Small intestine (tissue), 7 donors: ENCODE measurements at regions not wholly inside any gene's neighbourhood (a gene's known extent, or its start where the extent isn't known, plus 50 kb on each side); places are given as distances from the start of the nearest gene placed in this dataset.

ENCODE experiments used
- DNase-seq, 2 donors: peaks; one replicate each; pipeline versions ENCODE4 v3.0.0 to v3.0.0-alpha.2; 2013
- FAIRE-seq: peaks from 2 replicates; lab custom pipeline; 2012; peaks lifted over from hg19 to GRCh38; lab: Jason Lieb, UNC
- H3K27ac ChIP-seq, 3 donors: one replicate each; pipeline ENCODE4 v1.5.1; 2013; ENCODE audit warnings: low read length in 2 of 3, mild to moderate bottlenecking in 2 of 3, control low read depth in 1 of 3, inconsistent platforms in 1 of 3, low read depth in 1 of 3, moderate library complexity in 1 of 3
- H3K27me3 ChIP-seq, 3 donors: one replicate each; pipeline ENCODE4 v1.6.1; 2013; ENCODE audit warnings: low read length in 3 of 3, inconsistent platforms in 1 of 3; ENCODE audit not compliant: control insufficient read depth in 3 of 3, insufficient read depth in 3 of 3
- H3K36me3 ChIP-seq, 3 donors: one replicate each; pipeline ENCODE4 v1.6.1; 2013; ENCODE audit warnings: low read length in 3 of 3, inconsistent platforms in 1 of 3, low read depth in 1 of 3, mild to moderate bottlenecking in 1 of 3, moderate library complexity in 1 of 3; ENCODE audit not compliant: control insufficient read depth in 3 of 3, insufficient read depth in 2 of 3
- H3K4me1 ChIP-seq, 3 donors: one replicate each; pipeline ENCODE4 v1.6.1; 2013; ENCODE audit warnings: low read length in 2 of 3, inconsistent platforms in 1 of 3, low read depth in 1 of 3, mild to moderate bottlenecking in 1 of 3, moderate library complexity in 1 of 3; ENCODE audit not compliant: control insufficient read depth in 3 of 3, insufficient read depth in 2 of 3
- H3K4me3 ChIP-seq, 3 donors: one replicate each; pipeline ENCODE4 v1.5.1; 2013; ENCODE audit warnings: low read length in 3 of 3, control low read depth in 1 of 3, inconsistent platforms in 1 of 3, low read depth in 1 of 3, mild to moderate bottlenecking in 1 of 3, moderate library complexity in 1 of 3
- H3K9me3 ChIP-seq, 2 donors: one replicate each; pipeline ENCODE4 v1.6.1; 2013; ENCODE audit warnings: low read depth in 1 of 2, low read length in 1 of 2; ENCODE audit not compliant: control insufficient read depth in 2 of 2, insufficient read depth in 1 of 2
- WGBS, 3 donors: extraction: QIAGEN DNeasy Blood & Tissue Kit; methylation state at CpG; one replicate each; pipeline ENCODE4 v1.1.7; 2013; 5-methylcytosine and 5-hydroxymethylcytosine counted together
- donor health status: healthy with polysubstance abuse.
- donor health status: control.
- donor health status: control.
- donor health status: Bipolar disorder and iron deficiency.
- donor health status: healthy.

GRCh38 chr6:134466771-134467525, 149.0 kb upstream of the SGK1 start:
- H3K27me3 ChIP-seq: no peaks in the 10 kb centered on the region
- H3K9me3 ChIP-seq: no peaks in the 10 kb centered on the region
- no peak overlapping the region for H3K4me3 ChIP-seq
- FAIRE-seq: no peak
- DNase-seq: peak in 1 of 2 donors; percentile 21
- no peaks in the 10 kb centered on the region for H3K36me3 ChIP-seq
- WGBS, 3 donors: 22 to 54% (median 45%) methylated on average over 2 of the region's 2 CpGs
- H3K27ac ChIP-seq: no peak overlapping the region
- no peaks in the 10 kb centered on the region for H3K4me1 ChIP-seq

- Histone ChIP-seq H3K4me3 (no peak overlapping the region), H3K27me3 (no peaks in the 10 kb centered on the region), H3K9me3 (no peaks in the 10 kb centered on the region), H3K4me1 (no peaks in the 10 kb centered on the region), H3K36me3 (no peaks in the 10 kb centered on the region), H3K27ac (no peak overlapping the region)
- no peak for FAIRE-seq
- WGBS, 3 donors: 78 to 88% (median 85%) methylated on average over 9 of the region's 9 CpGs
- DNase-seq: no peak
These were observed 146.9 kb upstream of the SGK1 start for GRCh38 chr6:134464690-134465411.

- H3K4me3 ChIP-seq: no peak overlapping the region
- no peak for DNase-seq
- 74 to 80% (median 79%) methylated on average over 7 of the region's 7 CpGs for WGBS, 3 donors
- H3K9me3 ChIP-seq: no peaks in the 10 kb centered on the region
- no peak overlapping the region for H3K27ac ChIP-seq
- FAIRE-seq: no peak
- H3K36me3 ChIP-seq: no peaks in the 10 kb centered on the region
- H3K27me3 ChIP-seq: no peaks in the 10 kb centered on the region
- no peaks in the 10 kb centered on the region for H3K4me1 ChIP-seq
These were observed 141.1 kb upstream of the SGK1 start for GRCh38 chr6:134458857-134459657.

- WGBS, 3 donors: 85 to 89% (median 88%) methylated on average over 5 of the region's 5 CpGs
- Histone ChIP-seq H3K4me3 (no peak overlapping the region), H3K36me3 (no peaks in the 10 kb centered on the region), H3K4me1 (no peaks in the 10 kb centered on the region), H3K27me3 (no peaks in the 10 kb centered on the region), H3K9me3 (no peaks in the 10 kb centered on the region), H3K27ac (no peak overlapping the region)
- DNase-seq (no peak), FAIRE-seq (no peak)
These were observed 140.0 kb upstream of the SGK1 start for GRCh38 chr6:134457941-134458340.

GRCh38 chr6:134456226-134456625, 138.3 kb upstream of the SGK1 start:
- Histone ChIP-seq H3K4me3 (no peak overlapping the region), H3K27ac (no peak overlapping the region), H3K27me3 (no peaks in the 10 kb centered on the region), H3K9me3 (no peaks in the 10 kb centered on the region), H3K4me1 (no peaks in the 10 kb centered on the region), H3K36me3 (no peaks in the 10 kb centered on the region)
- 60 to 81% (median 69%) methylated on average over 2 of the region's 2 CpGs for WGBS, 3 donors
- DNase-seq (no peak), FAIRE-seq (no peak)

- WGBS, 3 donors: 82 to 87% (median 86%) methylated on average over 3 of the region's 3 CpGs
- no peaks in the 10 kb centered on the region for H3K27me3 ChIP-seq
- DNase-seq (no peak), FAIRE-seq (no peak)
- no peaks in the 10 kb centered on the region for H3K4me1 ChIP-seq
- H3K9me3 ChIP-seq: no peaks in the 10 kb centered on the region
- H3K36me3 ChIP-seq: no peaks in the 10 kb centered on the region
- no peak overlapping the region for H3K27ac ChIP-seq
- no peak overlapping the region for H3K4me3 ChIP-seq
These were observed 137.4 kb upstream of the SGK1 start for GRCh38 chr6:134455319-134455718.

GRCh38 chr6:134454794-134455193, 136.9 kb upstream of the SGK1 start:
- DNase-seq (no peak), FAIRE-seq (no peak)
- H3K9me3 ChIP-seq: no peaks in the 10 kb centered on the region
- no peaks in the 10 kb centered on the region for H3K4me1 ChIP-seq
- H3K36me3 ChIP-seq: no peaks in the 10 kb centered on the region
- 57 to 68% (median 59%) methylated on average over 2 of the region's 2 CpGs for WGBS, 3 donors
- H3K27ac ChIP-seq: no peak overlapping the region
- H3K4me3 ChIP-seq: no peak overlapping the region
- H3K27me3 ChIP-seq: no peaks in the 10 kb centered on the region

GRCh38 chr6:134453792-134454510, 136.0 kb upstream of the SGK1 start:
- H3K9me3 ChIP-seq: no peaks in the 10 kb centered on the region
- 82 to 86% (median 83%) methylated on average over 5 of the region's 5 CpGs for WGBS, 3 donors
- DNase-seq (no peak), FAIRE-seq (no peak)
- no peak overlapping the region for H3K4me3 ChIP-seq
- no peaks in the 10 kb centered on the region for H3K27me3 ChIP-seq
- no peaks in the 10 kb centered on the region for H3K4me1 ChIP-seq
- H3K27ac ChIP-seq: no peak overlapping the region
- no peaks in the 10 kb centered on the region for H3K36me3 ChIP-seq
